ENCODE measurements at regions not wholly inside any gene's neighbourhood (a gene's known extent, or its start where the extent isn't known, plus 50 kb on each side); places are given as distances from the start of the nearest gene placed in this dataset.
"Not testable (repeated sequence)": the region's sequence is repeated elsewhere in the genome, so short reads cannot be mapped to it uniquely, and the experiment has no call there.

DNA sequence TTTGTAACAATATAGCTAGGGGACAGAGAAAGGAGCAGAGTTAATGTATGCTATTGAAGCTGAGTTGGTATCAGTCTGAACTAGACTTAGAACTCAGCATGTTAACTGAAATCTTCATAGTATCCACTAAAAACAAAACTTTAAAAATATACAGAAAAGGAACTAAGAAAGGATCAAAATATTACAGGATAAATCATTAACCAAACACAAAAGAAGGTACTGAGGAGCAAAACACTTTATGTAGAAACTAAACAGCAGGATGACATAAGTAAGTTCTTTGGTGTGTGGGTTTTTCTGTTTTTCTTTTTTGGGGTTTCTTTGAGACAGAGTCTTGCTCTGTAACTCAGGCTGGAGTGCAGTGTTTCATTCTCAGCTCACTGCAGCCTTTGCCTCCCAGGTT lies 55.1 kb upstream of the AGAP9 start:
- not testable (repeated sequence) for TF ChIP-seq POLR2A, EP300, POLR2AphosphoS5 (IDR thresholded peaks at IDR 0.05)
- TF ChIP-seq, protein P1, sequence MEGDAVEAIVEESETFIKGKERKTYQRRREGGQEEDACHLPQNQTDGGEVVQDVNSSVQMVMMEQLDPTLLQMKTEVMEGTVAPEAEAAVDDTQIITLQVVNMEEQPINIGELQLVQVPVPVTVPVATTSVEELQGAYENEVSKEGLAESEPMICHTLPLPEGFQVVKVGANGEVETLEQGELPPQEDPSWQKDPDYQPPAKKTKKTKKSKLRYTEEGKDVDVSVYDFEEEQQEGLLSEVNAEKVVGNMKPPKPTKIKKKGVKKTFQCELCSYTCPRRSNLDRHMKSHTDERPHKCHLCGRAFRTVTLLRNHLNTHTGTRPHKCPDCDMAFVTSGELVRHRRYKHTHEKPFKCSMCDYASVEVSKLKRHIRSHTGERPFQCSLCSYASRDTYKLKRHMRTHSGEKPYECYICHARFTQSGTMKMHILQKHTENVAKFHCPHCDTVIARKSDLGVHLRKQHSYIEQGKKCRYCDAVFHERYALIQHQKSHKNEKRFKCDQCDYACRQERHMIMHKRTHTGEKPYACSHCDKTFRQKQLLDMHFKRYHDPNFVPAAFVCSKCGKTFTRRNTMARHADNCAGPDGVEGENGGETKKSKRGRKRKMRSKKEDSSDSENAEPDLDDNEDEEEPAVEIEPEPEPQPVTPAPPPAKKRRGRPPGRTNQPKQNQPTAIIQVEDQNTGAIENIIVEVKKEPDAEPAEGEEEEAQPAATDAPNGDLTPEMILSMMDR (IDR thresholded peaks at IDR 0.05): not testable (repeated sequence)
